ENCODE measurements at regions not wholly inside any gene's neighbourhood (a gene's known extent, or its start where the extent isn't known, plus 50 kb on each side); places are given as distances from the start of the nearest gene placed in this dataset.

DNA sequence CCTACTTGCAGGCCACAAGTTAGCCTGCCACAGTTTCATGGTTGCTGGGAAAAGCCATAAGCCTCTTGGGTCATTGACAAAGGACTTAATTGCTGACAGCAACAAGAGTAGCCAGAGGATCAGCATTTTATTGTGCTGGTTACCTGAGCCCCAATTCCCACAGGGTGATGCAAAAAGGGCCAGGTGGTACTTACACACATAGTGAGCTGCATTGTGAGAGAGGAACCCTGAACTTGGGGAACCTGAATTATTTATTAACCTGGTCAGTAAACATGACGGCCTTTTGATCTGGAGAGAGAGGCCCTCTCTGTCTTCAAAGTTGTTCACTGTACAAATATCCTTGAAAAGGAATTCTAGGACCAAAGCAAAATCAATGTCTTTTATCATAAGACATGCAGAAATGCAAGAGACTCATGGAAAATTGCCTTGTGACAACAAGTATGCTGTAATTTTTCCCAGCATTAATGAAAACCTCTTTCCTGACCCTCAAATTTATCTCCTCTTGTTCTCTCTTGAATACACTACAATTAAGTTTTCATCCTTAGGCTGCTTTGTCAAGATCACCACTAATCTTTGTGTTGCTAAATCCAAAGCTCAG is 102.9 kb upstream of the PHYHIPL start:
- TF ChIP-seq, protein P1, sequence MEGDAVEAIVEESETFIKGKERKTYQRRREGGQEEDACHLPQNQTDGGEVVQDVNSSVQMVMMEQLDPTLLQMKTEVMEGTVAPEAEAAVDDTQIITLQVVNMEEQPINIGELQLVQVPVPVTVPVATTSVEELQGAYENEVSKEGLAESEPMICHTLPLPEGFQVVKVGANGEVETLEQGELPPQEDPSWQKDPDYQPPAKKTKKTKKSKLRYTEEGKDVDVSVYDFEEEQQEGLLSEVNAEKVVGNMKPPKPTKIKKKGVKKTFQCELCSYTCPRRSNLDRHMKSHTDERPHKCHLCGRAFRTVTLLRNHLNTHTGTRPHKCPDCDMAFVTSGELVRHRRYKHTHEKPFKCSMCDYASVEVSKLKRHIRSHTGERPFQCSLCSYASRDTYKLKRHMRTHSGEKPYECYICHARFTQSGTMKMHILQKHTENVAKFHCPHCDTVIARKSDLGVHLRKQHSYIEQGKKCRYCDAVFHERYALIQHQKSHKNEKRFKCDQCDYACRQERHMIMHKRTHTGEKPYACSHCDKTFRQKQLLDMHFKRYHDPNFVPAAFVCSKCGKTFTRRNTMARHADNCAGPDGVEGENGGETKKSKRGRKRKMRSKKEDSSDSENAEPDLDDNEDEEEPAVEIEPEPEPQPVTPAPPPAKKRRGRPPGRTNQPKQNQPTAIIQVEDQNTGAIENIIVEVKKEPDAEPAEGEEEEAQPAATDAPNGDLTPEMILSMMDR (IDR thresholded peaks at IDR 0.05; ENCODE audit: insufficient read depth, low read depth, low read length), result no peak
- Histone ChIP-seq H3K27me3 (ENCODE audit: control insufficient read depth, insufficient read depth, low read length) (peaks cover 1% of the 10 kb centered on the region; the same call in 1 of the 2 replicates), H3K36me3 (ENCODE audit: control insufficient read depth, insufficient read depth, low read length) (no peaks in the 10 kb centered on the region), H3K4me3 (ENCODE audit: low read depth, low read length) (no peak overlapping the region)
- CTCF ChIA-PET, result interaction anchor here (0.6 kb wide), 2 partner anchors 46 to 736 kb away, joined by 3 read pairs; no protein-coding TSS in a partner anchor
- POLR2A ChIA-PET, result no interaction called here
- DNase-seq (ENCODE audit: low read depth), result no peak

DNA sequence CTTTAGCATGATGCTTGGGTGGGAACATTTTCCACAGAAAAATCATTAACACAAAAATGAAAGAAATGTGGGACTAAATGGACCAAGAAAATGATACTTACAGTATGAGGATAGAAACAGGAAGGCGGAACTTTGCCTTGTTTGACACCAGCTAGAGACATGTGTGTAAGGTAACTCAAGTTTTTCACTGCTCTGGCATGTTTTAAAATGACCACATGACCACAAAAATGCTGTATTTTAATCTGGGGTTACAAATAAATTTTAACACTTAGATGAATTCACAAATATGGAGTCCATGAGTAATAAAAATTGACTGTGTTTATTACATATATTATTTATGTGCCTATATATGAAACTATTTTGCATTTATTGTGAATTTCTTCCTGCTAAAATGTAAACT is 100.9 kb upstream of the PHYHIPL start:
- TF ChIP-seq, protein P1 (IDR thresholded peaks at IDR 0.05; ENCODE audit: insufficient read depth, low read depth, low read length), result no peak
- DNase-seq (ENCODE audit: low read depth), result no peak
- POLR2A ChIA-PET, result no interaction called here
- Histone ChIP-seq H3K4me3 (ENCODE audit: low read depth, low read length) (no peak overlapping the region), H3K27me3 (ENCODE audit: control insufficient read depth, insufficient read depth, low read length) (peaks cover 1% of the 10 kb centered on the region; the same call in 1 of the 2 replicates), H3K36me3 (ENCODE audit: control insufficient read depth, insufficient read depth, low read length) (no peaks in the 10 kb centered on the region)
- CTCF ChIA-PET, result interaction anchor here (1.1 kb wide), 1 partner anchor 14 kb away, joined by 3 read pairs; no protein-coding TSS in a partner anchor

DNA sequence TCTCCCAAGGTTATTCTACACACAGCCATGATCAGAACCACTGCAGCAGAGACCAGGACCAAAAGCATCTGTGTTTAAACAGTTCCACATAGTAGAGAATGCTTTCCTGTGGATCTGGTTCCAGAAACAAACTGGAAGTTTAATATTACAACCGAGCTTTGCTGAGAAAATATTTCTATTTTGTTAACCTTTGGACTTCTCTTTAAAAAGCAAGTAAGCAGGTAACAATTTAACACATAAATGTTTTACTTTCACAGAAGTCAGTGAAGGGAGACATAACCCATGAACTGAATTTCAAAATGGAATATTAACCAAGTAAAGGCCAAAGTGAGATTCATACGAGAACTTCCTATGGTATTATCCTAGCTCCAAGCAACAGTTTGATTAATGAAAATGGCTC is 98.6 kb upstream of the PHYHIPL start:
- TF ChIP-seq, protein P1 (IDR thresholded peaks at IDR 0.05; ENCODE audit: insufficient read depth, low read depth, low read length), result no peak
- ChIA-PET CTCF (interaction anchor here (1.4 kb wide), 1 partner anchor 15 kb away, joined by 3 read pairs; no protein-coding TSS in a partner anchor), POLR2A (no interaction called here)
- Histone ChIP-seq H3K36me3 (ENCODE audit: control insufficient read depth, insufficient read depth, low read length) (no peaks in the 10 kb centered on the region), H3K4me3 (ENCODE audit: low read depth, low read length) (no peak overlapping the region), H3K27me3 (ENCODE audit: control insufficient read depth, insufficient read depth, low read length) (peaks cover 5% of the 10 kb centered on the region)
- DNase-seq (ENCODE audit: low read depth), result no peak

DNA sequence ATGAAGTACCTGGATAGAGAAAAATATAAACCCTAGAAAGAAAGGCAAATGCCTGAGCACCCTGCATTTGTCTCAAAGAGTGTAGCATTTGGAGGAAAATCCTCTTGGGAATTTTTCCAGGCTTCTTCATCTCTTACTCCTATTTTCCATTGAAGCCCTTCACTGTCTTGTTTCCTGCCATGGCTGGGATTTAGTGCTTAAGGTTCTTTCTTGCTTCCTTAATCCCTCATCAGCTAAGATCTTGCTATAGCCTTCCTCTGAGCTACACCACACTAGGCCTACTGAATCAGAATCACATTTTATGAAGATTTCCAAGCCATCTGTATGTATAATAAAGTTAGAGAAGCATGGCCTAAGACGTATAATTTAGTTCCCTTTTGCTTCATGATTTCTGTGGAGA is 97.5 kb upstream of the PHYHIPL start:
- peak; percentile 0 for DNase-seq (ENCODE audit: low read depth)
- TF ChIP-seq, protein P1 (IDR thresholded peaks at IDR 0.05; ENCODE audit: insufficient read depth, low read depth, low read length), result no peak
- ChIA-PET POLR2A (interaction anchor here (0.6 kb wide), 1 partner anchor 409 kb away, joined by 7 read pairs; no protein-coding TSS in a partner anchor), CTCF (interaction anchor here (0.6 to 1.3 kb wide), 3 partner anchors 13 to 84 kb away, joined by 3 read pairs; no protein-coding TSS in a partner anchor)
- Histone ChIP-seq H3K36me3 (ENCODE audit: control insufficient read depth, insufficient read depth, low read length) (no peaks in the 10 kb centered on the region), H3K4me3 (ENCODE audit: low read depth, low read length) (no peak overlapping the region), H3K27me3 (ENCODE audit: control insufficient read depth, insufficient read depth, low read length) (peaks cover 5% of the 10 kb centered on the region)

DNA sequence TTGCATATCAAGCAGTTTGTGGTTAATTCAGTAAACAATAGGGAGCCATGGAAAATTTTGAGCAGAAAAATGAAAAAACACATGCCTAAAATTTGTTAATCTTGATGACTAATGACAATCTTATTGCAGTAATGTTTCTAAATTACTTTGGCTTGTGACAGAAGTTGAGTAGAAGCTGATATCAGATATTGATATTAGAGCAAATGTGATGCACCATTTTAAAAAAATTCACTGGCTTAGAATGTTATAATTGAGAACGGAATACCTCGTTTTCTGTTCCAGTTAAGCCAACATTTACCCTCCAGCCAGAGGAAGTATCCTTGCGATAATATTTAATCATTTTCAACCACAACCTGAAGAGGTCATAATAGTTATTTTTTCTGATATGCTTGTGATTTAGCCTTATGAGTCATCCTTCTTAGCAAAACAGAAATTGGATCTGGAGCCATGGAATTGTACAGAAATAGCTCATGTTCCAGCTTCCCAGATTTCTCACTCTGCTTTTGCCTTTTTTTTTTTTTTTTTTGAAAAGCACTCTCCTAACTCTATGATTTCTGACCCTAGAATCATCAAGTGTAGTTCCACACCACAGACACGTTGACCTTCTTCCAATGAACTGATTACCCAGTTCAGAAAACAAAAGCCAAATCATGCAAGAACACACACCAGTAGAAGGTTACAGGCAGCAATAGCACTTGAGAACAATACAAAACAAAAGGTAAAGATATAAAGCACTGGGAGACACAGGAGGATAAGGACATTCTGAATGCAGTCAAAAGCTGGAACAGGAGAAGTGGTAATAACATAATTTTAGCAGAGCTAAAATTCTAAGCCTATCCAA is 96.8 kb upstream of the PHYHIPL start:
- ChIA-PET POLR2A (interaction anchor here (0.6 kb wide), 1 partner anchor 410 kb away, joined by 7 read pairs; no protein-coding TSS in a partner anchor), CTCF (interaction anchor here (0.6 to 1.3 kb wide), 4 partner anchors 13 to 83 kb away, joined by 3 read pairs; no protein-coding TSS in a partner anchor)
- TF ChIP-seq, protein P1 (IDR thresholded peaks at IDR 0.05; ENCODE audit: insufficient read depth, low read depth, low read length), result no peak
- Histone ChIP-seq H3K36me3 (ENCODE audit: control insufficient read depth, insufficient read depth, low read length) (no peaks in the 10 kb centered on the region), H3K27me3 (ENCODE audit: control insufficient read depth, insufficient read depth, low read length) (peaks cover 5% of the 10 kb centered on the region), H3K4me3 (ENCODE audit: low read depth, low read length) (no peak overlapping the region)
- DNase-seq (ENCODE audit: low read depth), result peak; percentile 25

All from BJ (cell line).